SK-N-SH treated with all-trans-retinoic acid at 6 μM for 48 hours (cell line): ENCODE measurements at regions not wholly inside any gene's neighbourhood (a gene's known extent, or its start where the extent isn't known, plus 50 kb on each side); places are given as distances from the start of the nearest gene placed in this dataset.

Source experiments
- ATAC-seq: fragments of 200-7000 bp; cut with Tn5 transposase; 3 replicates; pipeline ENCODE4 v1.9.1; 2020; ENCODE audit warnings: mild to moderate bottlenecking, moderate library complexity
- BACH2 ChIP-seq: fragments of 250-450 bp; sonication (Bioruptor Pico); IDR thresholded peaks from 2 replicates; pipeline ENCODE4 v1.9.0; 2021; ENCODE audit warnings: mild to moderate bottlenecking, borderline replicate concordance
- CREB5 ChIP-seq: fragments of 250-450 bp; sonication (Bioruptor Pico); IDR thresholded peaks from 2 replicates; pipeline ENCODE4 v1.5.1; 2020; ENCODE audit warnings: low read depth, mild to moderate bottlenecking, moderate library complexity
- CSDC2 ChIP-seq: fragments of 250-450 bp; sonication (Bioruptor Pico); IDR thresholded peaks from 2 replicates; pipeline ENCODE4 v1.5.0; 2020; ENCODE audit warnings: mild to moderate bottlenecking, moderate library complexity
- CSRNP3 ChIP-seq: fragments of 250-450 bp; sonication (Bioruptor Pico); IDR thresholded peaks from 2 replicates; pipeline ENCODE4 v1.5.1; 2021; ENCODE audit warnings: mild to moderate bottlenecking, moderate library complexity
- ESRRG ChIP-seq: fragments of 250-450 bp; sonication (Bioruptor Pico); IDR thresholded peaks from 2 replicates; pipeline ENCODE4 v1.6.1; 2021; ENCODE audit warnings: mild to moderate bottlenecking
- GLIS3 ChIP-seq: fragments of 250-450 bp; sonication (Bioruptor Pico); IDR thresholded peaks from 2 replicates; pipeline ENCODE4 v1.5.0; 2020; ENCODE audit warnings: mild to moderate bottlenecking, moderate library complexity
- ISL1 ChIP-seq: fragments of 250-450 bp; sonication (Bioruptor Pico); IDR thresholded peaks from 2 replicates; pipeline ENCODE4 v2.1.2; 2022; ENCODE audit warnings: mild to moderate bottlenecking, moderate library complexity
- OSR1 ChIP-seq: fragments of 250-450 bp; sonication (Bioruptor Pico); IDR thresholded peaks from 2 replicates; pipeline ENCODE4 v1.8.0; 2022; ENCODE audit warnings: moderate library complexity, mild to moderate bottlenecking, inconsistent platforms
- PATZ1 ChIP-seq: fragments of 250-450 bp; sonication (Bioruptor Pico); IDR thresholded peaks from 2 replicates; pipeline ENCODE4 v1.8.0; 2020; ENCODE audit warnings: mild to moderate bottlenecking, moderate library complexity, borderline replicate concordance
- PPARA ChIP-seq: fragments of 250-450 bp; sonication (Bioruptor Pico); IDR thresholded peaks from 2 replicates; pipeline ENCODE4 v1.5.0; 2020; ENCODE audit warnings: mild to moderate bottlenecking, borderline replicate concordance
- RARB ChIP-seq: fragments of 250-450 bp; sonication (Bioruptor Pico); IDR thresholded peaks from 2 replicates; pipeline ENCODE4 v1.8.0; 2021; ENCODE audit warnings: mild to moderate bottlenecking, moderate library complexity
- SNAI2 ChIP-seq: fragments of 250-450 bp; sonication (Bioruptor Pico); IDR thresholded peaks from 2 replicates; pipeline ENCODE4 v1.5.0; 2020; ENCODE audit warnings: mild to moderate bottlenecking, moderate library complexity
- TCF4 ChIP-seq: fragments of 250-450 bp; sonication (Bioruptor Pico); IDR thresholded peaks from 2 replicates; pipeline ENCODE4 v1.8.0; 2021; ENCODE audit warnings: mild to moderate bottlenecking, moderate library complexity, borderline replicate concordance
- TSHZ2 ChIP-seq: fragments of 250-450 bp; sonication (Bioruptor Pico); IDR thresholded peaks from 2 replicates; pipeline ENCODE4 v1.5.0; 2020; ENCODE audit warnings: mild to moderate bottlenecking, moderate library complexity
- ZC3H10 ChIP-seq: fragments of 250-450 bp; sonication (Bioruptor Pico); IDR thresholded peaks from 2 replicates; pipeline ENCODE4 v1.5.1; 2021; ENCODE audit warnings: mild to moderate bottlenecking, moderate library complexity
- ZFP3 ChIP-seq: fragments of 250-450 bp; sonication (Bioruptor Pico); IDR thresholded peaks from 2 replicates; pipeline ENCODE4 v1.5.0; 2020; ENCODE audit warnings: mild to moderate bottlenecking, moderate library complexity
- ZFP30 ChIP-seq: fragments of 450-650 bp; formaldehyde crosslinking; IDR thresholded peaks from 2 replicates; pipeline ENCODE4 v1.5.0; 2022; ENCODE audit warnings: mild to moderate bottlenecking, moderate library complexity
- ZNF8 ChIP-seq: fragments of 450-650 bp; formaldehyde crosslinking; IDR thresholded peaks from 2 replicates; pipeline ENCODE4 v1.5.0; 2020; ENCODE audit warnings: mild to moderate bottlenecking, moderate library complexity

GRCh38 chr22:23387827-23388516, 192.1 kb downstream of the IGLL1 start:
- TF ChIP-seq TCF4 (no peak), BACH2 (CRISPR knock-in tag) (no peak), TSHZ2 (CRISPR knock-in tag) (no peak), PATZ1 (CRISPR knock-in tag) (no peak), SNAI2 (CRISPR knock-in tag) (no peak), GLIS3 (CRISPR knock-in tag) (no peak), PPARA (CRISPR knock-in tag) (no peak), ZFP3 (CRISPR knock-in tag) (no peak), RARB (no peak), ZFP30 (CRISPR knock-in tag) (no peak)
- TF ChIP-seq, all 23 proteins: peak for 0
- no peak for ATAC-seq

GRCh38 chr22:23386822-23387580, 193.1 kb downstream of the IGLL1 start:
- TF ChIP-seq BACH2 (CRISPR knock-in tag) (no peak), ZC3H10 (CRISPR knock-in tag) (no peak), TSHZ2 (CRISPR knock-in tag) (no peak), TCF4 (no peak), ZFP30 (CRISPR knock-in tag) (no peak), ESRRG (CRISPR knock-in tag) (no peak), CREB5 (CRISPR knock-in tag) (no peak), GLIS3 (CRISPR knock-in tag) (no peak), CSRNP3 (no peak), ISL1 (no peak), CSDC2 (CRISPR knock-in tag) (no peak), ZNF8 (no peak), ZFP3 (CRISPR knock-in tag) (no peak), OSR1 (CRISPR knock-in tag) (no peak)
- no peak for ATAC-seq
